H1 (cell line): ENCODE measurements at regions not wholly inside any gene's neighbourhood (a gene's known extent, or its start where the extent isn't known, plus 50 kb on each side); places are given as distances from the start of the nearest gene placed in this dataset.

Source experiments
- CTCF ChIA-PET: fragments of 300-600 bp; sonication (Branson Sonifier 250); formaldehyde crosslinking; loops from one replicate; lab custom pipeline; 2021; ENCODE audit not compliant: partially characterized antibody; lab: Charles Lee
- POLR2A ChIA-PET: fragments of 300-600 bp; sonication (Branson Sonifier 250); formaldehyde crosslinking; loops from one replicate; lab custom pipeline; 2021; ENCODE audit warnings: inconsistent platforms; ENCODE audit not compliant: partially characterized antibody; lab: Charles Lee
- DNase-seq, 2 experiments: peaks; one replicate each; pipeline versions ENCODE4 v3.0.0 to v3.0.0-alpha.2; 2010 to 2022; ENCODE audit warnings: low spot score in 2 of 2, low read depth in 1 of 2, mixed read lengths in 1 of 2
- FAIRE-seq: peaks from 2 replicates; lab custom pipeline; 2011; peaks lifted over from hg19 to GRCh38; lab: Jason Lieb, UNC
- H2AFZ ChIP-seq: 2 replicates; pipeline ENCODE4 v1.8.1; 2012; ENCODE audit warnings: low read length, inconsistent platforms
- H2AK5ac ChIP-seq: 2 replicates; pipeline ENCODE4 v1.6.1; 2013; ENCODE audit warnings: low read depth, low read length
- H2BK120ac ChIP-seq: replicated peaks from 2 replicates; pipeline ENCODE3; 2013; ENCODE audit warnings: low read depth, low read length, inconsistent platforms
- H2BK12ac ChIP-seq: 2 replicates; pipeline ENCODE4 v1.6.1; 2013; ENCODE audit warnings: low read depth, low read length
- H2BK15ac ChIP-seq: 2 replicates; pipeline ENCODE4 v1.6.1; 2013; ENCODE audit warnings: low read length
- H2BK20ac ChIP-seq: 2 replicates; pipeline ENCODE4 v1.6.1; 2013; ENCODE audit warnings: low read length
- H2BK5ac ChIP-seq: 2 replicates; pipeline ENCODE4 v1.6.1; 2013; ENCODE audit warnings: low read depth, low read length
- H3K14ac ChIP-seq: 2 replicates; pipeline ENCODE4 v1.6.1; 2013; ENCODE audit warnings: inconsistent platforms; ENCODE audit not compliant: insufficient read length
- H3K18ac ChIP-seq: 2 replicates; pipeline ENCODE4 v1.6.1; 2013; ENCODE audit warnings: low read length; ENCODE audit errors: extremely low read depth
- H3K23ac ChIP-seq: 2 replicates; pipeline ENCODE4 v1.6.1; 2013; ENCODE audit warnings: inconsistent platforms; ENCODE audit not compliant: insufficient read length
- H3K23me2 ChIP-seq: 2 replicates; pipeline ENCODE4 v1.6.1; 2013; ENCODE audit warnings: low read depth, low read length
- H3K27ac ChIP-seq: 2 replicates; pipeline ENCODE4 v1.6.1; 2011; ENCODE audit warnings: low read depth, low read length, inconsistent platforms
- H3K27me3 ChIP-seq, 4 experiments: replicated peaks in 1 of 4; 1 replicate in 1 of 4; 2 replicates in 3 of 4; pipeline versions ENCODE4 v1.6.1 to v1.8.1; 2011 to 2013; ENCODE audit warnings: low read length in 3 of 4, mild to moderate bottlenecking in 3 of 4, inconsistent platforms in 2 of 4, mixed read lengths in 2 of 4, moderate library complexity in 1 of 4; ENCODE audit not compliant: control insufficient read depth in 3 of 4, insufficient read depth in 3 of 4; ENCODE audit errors: extremely low read depth in 1 of 4
- H3K36me3 ChIP-seq, 4 experiments: 2 replicates each; pipeline versions ENCODE4 v1.6.1 to v1.8.1; 2011 to 2013; ENCODE audit warnings: mild to moderate bottlenecking in 4 of 4, low read length in 3 of 4, moderate library complexity in 2 of 4, control low read depth in 1 of 4, inconsistent platforms in 1 of 4; ENCODE audit not compliant: insufficient read depth in 4 of 4, control insufficient read depth in 2 of 4
- H3K4ac ChIP-seq: replicated peaks from 2 replicates; pipeline ENCODE3; 2013; ENCODE audit warnings: low read length, low read depth, mixed read lengths, inconsistent platforms; ENCODE audit not compliant: insufficient read length
- H3K4me1 ChIP-seq, 4 experiments: replicated peaks in 1 of 4; 1 replicate in 1 of 4; 2 replicates in 3 of 4; pipeline versions ENCODE4 v1.6.1 to v1.8.1; 2011 to 2013; ENCODE audit warnings: low read length in 3 of 4, inconsistent platforms in 2 of 4, mixed read lengths in 1 of 4; ENCODE audit not compliant: insufficient read depth in 4 of 4, control insufficient read depth in 3 of 4
- H3K4me2 ChIP-seq, 2 experiments: 2 replicates each; pipeline versions ENCODE4 v1.6.1 to v1.8.1; 2011 to 2013; ENCODE audit warnings: low read depth in 2 of 2, low read length in 2 of 2, control low read depth in 1 of 2, inconsistent platforms in 1 of 2, mild to moderate bottlenecking in 1 of 2; ENCODE audit not compliant: insufficient read depth in 1 of 2
- H3K4me3 ChIP-seq, 4 experiments: fragments of 200-600, 300-600 bp in 1 of 4; sonication (generic), shearing (Covaris generic), sonication (Bioruptor Twin) in 1 of 4; 2 replicates each; pipeline versions ENCODE4 v1.5.1 to v1.8.1; 2011 to 2016; ENCODE audit warnings: low read length in 4 of 4, low read depth in 3 of 4, control low read depth in 2 of 4, inconsistent platforms in 2 of 4, mild to moderate bottlenecking in 2 of 4, mixed read lengths in 1 of 4, moderate library complexity in 1 of 4; ENCODE audit not compliant: insufficient read depth in 2 of 4; ENCODE audit errors: extremely low read depth in 1 of 4
- H3K56ac ChIP-seq: replicated peaks from 2 replicates; pipeline ENCODE3; 2013; ENCODE audit warnings: low read depth, mild to moderate bottlenecking, mixed read lengths, low read length, inconsistent platforms; ENCODE audit not compliant: insufficient read length
- H3K79me1 ChIP-seq: 2 replicates; pipeline ENCODE4 v1.6.1; 2013; ENCODE audit warnings: low read depth, low read length, control low read depth
- H3K79me2 ChIP-seq, 2 experiments: 2 replicates each; pipeline versions ENCODE4 v1.6.1 to v1.8.1; 2012 to 2013; ENCODE audit warnings: low read length in 2 of 2, mild to moderate bottlenecking in 2 of 2, inconsistent platforms in 1 of 2; ENCODE audit not compliant: insufficient read depth in 2 of 2, control insufficient read depth in 1 of 2
- H3K9ac ChIP-seq, 4 experiments: replicated peaks in 1 of 4; 1 replicate in 1 of 4; 2 replicates in 3 of 4; pipeline versions ENCODE4 v1.6.1 to v1.8.1; 2011 to 2013; ENCODE audit warnings: low read depth in 3 of 4, low read length in 3 of 4, control low read depth in 2 of 4, mild to moderate bottlenecking in 2 of 4, moderate library complexity in 2 of 4, inconsistent platforms in 1 of 4; ENCODE audit errors: extremely low read depth in 1 of 4
- H3K9me3 ChIP-seq, 2 experiments: 2 replicates each; pipeline versions ENCODE4 v1.6.1 to v1.8.1; 2012 to 2013; ENCODE audit warnings: mild to moderate bottlenecking in 2 of 2, moderate library complexity in 2 of 2, control low read depth in 1 of 2, inconsistent platforms in 1 of 2, low read depth in 1 of 2, low read length in 1 of 2, mixed read lengths in 1 of 2; ENCODE audit not compliant: insufficient read depth in 2 of 2
- H4K20me1 ChIP-seq, 2 experiments: replicated peaks in 1 of 2; 2 replicates each; pipeline versions ENCODE3 to v1.8.1; 2011 to 2013; ENCODE audit warnings: inconsistent platforms in 2 of 2, low read length in 2 of 2, mild to moderate bottlenecking in 1 of 2; ENCODE audit not compliant: insufficient read depth in 2 of 2, control insufficient read depth in 1 of 2
- H4K5ac ChIP-seq: 2 replicates; pipeline ENCODE4 v1.6.1; 2013; ENCODE audit warnings: low read length, low read depth, mixed read lengths, inconsistent platforms; ENCODE audit not compliant: insufficient read length
- H4K8ac ChIP-seq: 2 replicates; pipeline ENCODE4 v1.8.0; 2013; ENCODE audit warnings: mild to moderate bottlenecking, moderate library complexity, low read length, inconsistent platforms; ENCODE audit not compliant: insufficient read depth; ENCODE audit errors: extremely low read depth
- H4K91ac ChIP-seq: replicated peaks from 2 replicates; pipeline ENCODE3; 2013; ENCODE audit warnings: low read length, mixed read lengths, inconsistent platforms; ENCODE audit not compliant: insufficient read length
- BACH1 ChIP-seq: IDR thresholded peaks from 2 replicates; pipeline ENCODE4 v1.6.1; 2012; ENCODE audit warnings: low read length, improper control_type of control experiment
- E2F6 ChIP-seq: IDR thresholded peaks from 2 replicates; pipeline ENCODE4 v1.6.1; 2012; ENCODE audit warnings: inconsistent platforms
- EGR1 ChIP-seq: IDR thresholded peaks from 2 replicates; pipeline ENCODE4 v1.6.1; 2011; ENCODE audit warnings: low read depth, low read length, borderline replicate concordance
- FOSL1 ChIP-seq: IDR thresholded peaks from 2 replicates; pipeline ENCODE4 v1.6.1; 2011; ENCODE audit warnings: mild to moderate bottlenecking, low read depth, low read length, moderate library complexity; ENCODE audit not compliant: insufficient read depth
- GTF2F1 ChIP-seq: IDR thresholded peaks from 2 replicates; pipeline ENCODE4 v1.6.1; 2012; ENCODE audit warnings: low read depth, low read length, improper control_type of control experiment, borderline replicate concordance
- KDM5A ChIP-seq: fragments of 200-600 bp; IDR thresholded peaks from 2 replicates; pipeline ENCODE4 v1.7.1; 2012; ENCODE audit warnings: mild to moderate bottlenecking, low read length, inconsistent platforms, mixed read lengths
- NANOG ChIP-seq: IDR thresholded peaks from 2 replicates; pipeline ENCODE4 v1.6.1; 2011; ENCODE audit warnings: low read length, low read depth, mild to moderate bottlenecking, inconsistent platforms; ENCODE audit not compliant: insufficient read depth, poor library complexity, severe bottlenecking
- PHF8 ChIP-seq: fragments of 200-600 bp; sonication (generic); conservative IDR thresholded peaks from 2 replicates; pipeline ENCODE4 v1.7.1; 2012; ENCODE audit warnings: low read depth, mild to moderate bottlenecking, inconsistent platforms, low read length, moderate library complexity
- POLR2A ChIP-seq, 2 experiments: IDR thresholded peaks; 1 replicate in 1 of 2; 2 replicates in 1 of 2; pipeline ENCODE4 v1.6.1; 2011; ENCODE audit warnings: low read depth in 2 of 2, low read length in 2 of 2, mild to moderate bottlenecking in 2 of 2; ENCODE audit errors: control extremely low read depth in 1 of 2
- POU5F1 ChIP-seq: IDR thresholded peaks from 2 replicates; pipeline ENCODE4 v1.6.1; 2011; ENCODE audit warnings: low read depth, mild to moderate bottlenecking, low read length, moderate library complexity
- SIN3A ChIP-seq, 2 experiments: IDR thresholded peaks in 1 of 2; conservative IDR thresholded peaks in 1 of 2; 2 replicates each; pipeline ENCODE4 v1.6.1; 2011 to 2012; ENCODE audit warnings: low read length in 2 of 2, improper control_type of control experiment in 1 of 2, low read depth in 1 of 2, mild to moderate bottlenecking in 1 of 2
- SP1 ChIP-seq: IDR thresholded peaks from 2 replicates; pipeline ENCODE4 v1.6.1; 2011; ENCODE audit warnings: low read depth, low read length
- SRF ChIP-seq: IDR thresholded peaks from 2 replicates; pipeline ENCODE4 v1.6.1; 2011; ENCODE audit warnings: mild to moderate bottlenecking, low read depth, low read length, moderate library complexity
- TBP ChIP-seq: IDR thresholded peaks from 2 replicates; pipeline ENCODE4 v1.6.1; 2011; ENCODE audit warnings: low read depth, low read length, improper control_type of control experiment
- WGBS, 2 experiments: shearing (Covaris generic) in 1 of 2; methylation state at CpG; one replicate each; pipeline versions ENCODE4 v1.1.6 to v1.1.7; 2013 to 2015; ENCODE audit warnings: low lambda C conversion rate in 2 of 2, mixed read lengths in 2 of 2, inconsistent platforms in 1 of 2, low coverage in 1 of 2, missing lambda C conversion rate in 1 of 2; ENCODE audit not compliant: insufficient replicate concordance in 2 of 2, insufficient coverage in 1 of 2, insufficient read length in 1 of 2; ENCODE audit errors: extremely low coverage in 1 of 2, missing lambda C conversion rate in 1 of 2; 5-methylcytosine and 5-hydroxymethylcytosine counted together

- H2BK15ac ChIP-seq: no peak overlapping the region
- H3K56ac ChIP-seq: no peak overlapping the region
- no peaks in the 10 kb centered on the region for H3K27me3 ChIP-seq
- H4K20me1 ChIP-seq: no peaks in the 10 kb centered on the region
- POLR2A ChIA-PET: no interaction called here
- no peaks in the 10 kb centered on the region for H3K23me2 ChIP-seq
- DNase-seq (no peak), FAIRE-seq (no peak)
- H3K4me3 ChIP-seq: no peak overlapping the region
- no peaks in the 10 kb centered on the region for H3K79me2 ChIP-seq
- no peak overlapping the region for H2AFZ ChIP-seq
- no peak overlapping the region for H4K8ac ChIP-seq
- H3K4me1 ChIP-seq: no peaks in the 10 kb centered on the region
- no peak overlapping the region for H3K9ac ChIP-seq
- no peak overlapping the region for H4K5ac ChIP-seq
- CTCF ChIA-PET: no interaction called here
- no peak overlapping the region for H3K4me2 ChIP-seq
- 74% methylated on average over 4 of the region's 4 CpGs; no CpG with 5 or more reads in 1 of the 2 experiments for WGBS, 2 experiments
- H3K27ac ChIP-seq: no peak overlapping the region
- H2BK120ac ChIP-seq: no peak overlapping the region
- no peak overlapping the region for H4K91ac ChIP-seq
- no peak overlapping the region for H3K18ac ChIP-seq
- no peak overlapping the region for H2AK5ac ChIP-seq
- H3K36me3 ChIP-seq: no peaks in the 10 kb centered on the region
- H2BK5ac ChIP-seq: no peak overlapping the region
- no peak overlapping the region for H3K14ac ChIP-seq
- H3K23ac ChIP-seq: no peak overlapping the region
- no peak overlapping the region for H2BK20ac ChIP-seq
- no peak overlapping the region for H3K4ac ChIP-seq
- H2BK12ac ChIP-seq: no peak overlapping the region
- H3K79me1 ChIP-seq: no peaks in the 10 kb centered on the region
- peaks cover 5 to 23% of the 10 kb centered on the region in 2 experiments; a peak in 3 of 4 replicates for H3K9me3 ChIP-seq
- TF ChIP-seq EGR1: no peak
- TF ChIP-seq FOSL1: no peak
- TF ChIP-seq GTF2F1: no peak
- no peak for TF ChIP-seq PHF8
- TF ChIP-seq POU5F1: no peak
- TF ChIP-seq BACH1: no peak
- TF ChIP-seq SP1: no peak
- TF ChIP-seq TBP: no peak
- TF ChIP-seq SIN3A (conservative IDR thresholded peaks at IDR 0.05 in 1 of 2, IDR thresholded peaks at IDR 0.05 in 1 of 2; ENCODE audit: low read depth in 1 of 2, low read length in 2 of 2): no peak
- no peak for TF ChIP-seq KDM5A
- no peak for TF ChIP-seq SRF
- TF ChIP-seq E2F6: no peak
- no peak for TF ChIP-seq NANOG
- no peak for TF ChIP-seq POLR2A (IDR thresholded peaks at IDR 0.05; ENCODE audit: control extremely low read depth in 1 of 2, low read depth in 2 of 2, low read length in 2 of 2)
Observed at GRCh38 chrY:8422906-8423305, 914.4 kb upstream of the TSPY4 start.
